ENCODE measurements at regions not wholly inside any gene's neighbourhood (a gene's known extent, or its start where the extent isn't known, plus 50 kb on each side); places are given as distances from the start of the nearest gene placed in this dataset.

DNA sequence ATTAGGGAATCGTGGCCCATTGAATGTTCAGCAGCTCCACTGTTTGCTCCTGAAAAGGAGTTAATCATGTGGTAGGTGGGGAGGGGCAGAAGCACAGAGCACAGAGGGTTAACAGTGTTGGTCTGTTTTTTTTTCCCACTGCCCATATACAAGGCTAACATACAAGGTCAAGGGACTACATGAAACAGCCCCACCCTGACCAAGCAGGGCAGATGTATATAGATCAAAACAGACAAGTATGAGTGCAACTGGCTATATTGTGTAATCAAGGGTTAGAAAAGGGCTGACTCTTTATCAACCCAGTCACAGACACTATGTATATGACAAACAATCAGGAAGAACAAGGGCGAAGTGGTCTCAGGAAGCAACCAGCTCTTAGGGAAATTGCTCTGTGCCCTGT, 186.6 kb upstream of the CDH11 start:
- ChIA-PET POLR2A (no interaction called here), CTCF (no interaction called here)
- no peak for TF ChIP-seq ELF4 (IDR thresholded peaks at IDR 0.05)
- no peak for DNase-seq (ENCODE audit: extremely low spot score)

DNA sequence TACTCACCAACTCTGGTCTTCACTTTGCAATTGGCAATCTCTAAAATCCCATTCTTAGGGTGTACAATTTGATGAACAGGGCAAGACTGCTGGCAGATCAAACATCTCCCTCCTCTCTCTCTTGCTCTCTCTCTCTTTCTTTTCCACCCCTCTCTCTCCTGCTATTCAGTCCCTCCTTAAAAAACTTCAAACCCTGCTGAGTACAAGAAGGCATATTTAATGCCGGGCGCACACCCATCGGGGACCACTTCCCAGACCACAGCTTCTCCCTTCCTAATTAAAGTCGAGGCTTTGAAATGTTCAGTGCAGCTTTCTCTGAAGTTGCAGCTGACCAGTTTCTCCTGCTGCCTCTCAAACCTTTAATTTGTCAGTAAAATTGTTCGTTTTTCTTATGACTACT, 185.4 kb upstream of the CDH11 start:
- TF ChIP-seq NFRKB (IDR thresholded peaks at IDR 0.05) (no peak), BHLHE40 (IDR thresholded peaks at IDR 0.05; ENCODE audit: borderline replicate concordance) (no peak), SP1 (IDR thresholded peaks at IDR 0.05) (no peak), TARDBP (IDR thresholded peaks at IDR 0.05) (no peak), LEF1 (IDR thresholded peaks at IDR 0.05; ENCODE audit: borderline replicate concordance) (no peak), FOXM1 (IDR thresholded peaks at IDR 0.05; ENCODE audit: borderline replicate concordance) (no peak), FOXK2 (IDR thresholded peaks at IDR 0.05) (no peak)
- ChIA-PET POLR2A (no interaction called here), CTCF (no interaction called here)
- DNase-seq (ENCODE audit: extremely low spot score), result no peak

DNA sequence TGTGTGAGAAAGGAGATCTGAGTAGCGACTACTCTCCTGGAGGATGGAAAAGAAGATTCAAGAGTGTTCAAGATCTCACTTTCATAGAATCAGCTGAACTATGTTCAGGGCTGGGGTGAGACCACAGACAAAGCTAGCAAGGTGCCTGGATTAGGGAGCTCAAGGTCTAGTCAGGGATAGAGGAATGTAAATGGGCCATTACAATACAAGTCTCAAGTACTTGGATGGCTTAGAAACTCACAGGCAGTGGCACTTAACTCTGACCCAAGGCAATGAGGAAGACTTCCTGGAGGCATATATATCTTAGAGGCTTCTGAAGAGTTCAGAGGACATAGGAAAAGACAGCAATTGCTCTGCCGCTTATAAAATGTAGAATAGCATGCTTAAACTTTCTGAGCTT, 184.9 kb upstream of the CDH11 start:
- ChIA-PET CTCF (no interaction called here), POLR2A (no interaction called here)
- TF ChIP-seq TARDBP (IDR thresholded peaks at IDR 0.05) (no peak), ZNF384 (IDR thresholded peaks at IDR 0.05) (no peak), CTBP1 (IDR thresholded peaks at IDR 0.05; ENCODE audit: borderline replicate concordance) (no peak), NFRKB (IDR thresholded peaks at IDR 0.05) (no peak), ELF4 (IDR thresholded peaks at IDR 0.05) (no peak)
- TF ChIP-seq, protein P1, sequence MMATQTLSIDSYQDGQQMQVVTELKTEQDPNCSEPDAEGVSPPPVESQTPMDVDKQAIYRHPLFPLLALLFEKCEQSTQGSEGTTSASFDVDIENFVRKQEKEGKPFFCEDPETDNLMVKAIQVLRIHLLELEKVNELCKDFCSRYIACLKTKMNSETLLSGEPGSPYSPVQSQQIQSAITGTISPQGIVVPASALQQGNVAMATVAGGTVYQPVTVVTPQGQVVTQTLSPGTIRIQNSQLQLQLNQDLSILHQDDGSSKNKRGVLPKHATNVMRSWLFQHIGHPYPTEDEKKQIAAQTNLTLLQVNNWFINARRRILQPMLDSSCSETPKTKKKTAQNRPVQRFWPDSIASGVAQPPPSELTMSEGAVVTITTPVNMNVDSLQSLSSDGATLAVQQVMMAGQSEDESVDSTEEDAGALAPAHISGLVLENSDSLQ (IDR thresholded peaks at IDR 0.05), result no peak
- DNase-seq (ENCODE audit: extremely low spot score), result no peak

DNA sequence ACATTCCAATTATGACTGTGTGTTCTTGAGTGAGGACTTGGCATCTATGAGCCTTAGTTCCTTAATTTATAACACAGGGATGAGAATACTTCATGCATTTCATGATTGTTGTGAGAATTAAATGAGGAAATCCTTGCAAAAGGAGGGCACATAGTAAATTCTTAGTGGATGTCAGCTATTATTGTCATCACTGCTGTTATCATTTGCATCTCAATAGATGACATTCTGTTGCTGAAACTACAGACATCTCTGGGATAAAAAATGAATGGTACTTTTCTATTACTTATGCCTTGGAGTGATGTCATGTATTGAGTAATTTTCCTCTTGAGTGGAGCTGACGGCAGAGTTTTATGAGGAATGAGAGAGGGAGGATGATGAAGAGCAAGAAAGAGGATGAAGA, 184.4 kb upstream of the CDH11 start:
- no peak for DNase-seq (ENCODE audit: extremely low spot score)
- CTCF ChIA-PET, result no interaction called here
- POLR2A ChIA-PET, result no interaction called here
- TF ChIP-seq ZNF384 (IDR thresholded peaks at IDR 0.05) (no peak), LEF1 (IDR thresholded peaks at IDR 0.05; ENCODE audit: borderline replicate concordance) (no peak), SP1 (IDR thresholded peaks at IDR 0.05) (no peak), FOXM1 (IDR thresholded peaks at IDR 0.05; ENCODE audit: borderline replicate concordance) (no peak), SUZ12 (IDR thresholded peaks at IDR 0.05) (no peak), BHLHE40 (IDR thresholded peaks at IDR 0.05; ENCODE audit: borderline replicate concordance) (no peak), TARDBP (IDR thresholded peaks at IDR 0.05) (no peak), CTBP1 (IDR thresholded peaks at IDR 0.05; ENCODE audit: borderline replicate concordance) (no peak)
- TF ChIP-seq, protein P1 (IDR thresholded peaks at IDR 0.05), result no peak

DNA sequence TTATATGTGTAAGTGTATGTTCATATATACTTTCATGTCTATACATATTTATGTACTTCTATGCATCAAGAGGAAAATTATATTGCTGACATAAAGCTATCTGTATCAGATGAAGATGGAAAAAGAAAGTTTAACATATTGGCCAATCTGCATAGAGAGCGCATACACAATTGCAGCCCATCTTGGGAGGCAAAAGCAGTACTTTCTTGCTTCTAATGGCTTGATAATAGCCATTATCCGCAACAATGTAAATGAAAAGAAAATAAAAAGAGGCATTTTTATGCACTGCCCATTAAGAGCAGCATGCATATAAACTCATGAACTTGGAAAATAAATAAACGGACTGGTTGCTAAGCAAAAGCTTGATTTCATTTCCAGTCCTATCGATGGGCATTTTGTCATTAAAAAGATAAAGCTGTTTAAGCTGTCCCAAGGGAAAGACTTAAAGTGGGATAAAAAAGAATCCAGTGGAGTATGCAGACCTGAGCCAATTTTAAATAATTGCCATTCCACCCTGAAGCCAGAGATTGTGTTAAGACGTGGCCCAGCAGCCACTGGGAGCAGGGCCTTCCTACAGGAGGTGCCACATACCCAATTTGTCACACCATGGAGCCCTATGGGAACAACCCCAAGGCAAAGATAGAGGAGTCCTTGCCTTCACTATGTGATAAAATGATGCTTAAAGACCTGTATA, 183.6 kb upstream of the CDH11 start:
- ChIA-PET POLR2A (no interaction called here), CTCF (no interaction called here)
- TF ChIP-seq SP1 (IDR thresholded peaks at IDR 0.05), result no peak
- no peak for TF ChIP-seq TARDBP (IDR thresholded peaks at IDR 0.05)
- no peak for TF ChIP-seq FOXM1 (IDR thresholded peaks at IDR 0.05; ENCODE audit: borderline replicate concordance)
- no peak for TF ChIP-seq LEF1 (IDR thresholded peaks at IDR 0.05; ENCODE audit: borderline replicate concordance)
- no peak for TF ChIP-seq FOXK2 (IDR thresholded peaks at IDR 0.05)
- TF ChIP-seq SUZ12 (IDR thresholded peaks at IDR 0.05), result no peak
- TF ChIP-seq ZNF384 (IDR thresholded peaks at IDR 0.05), result no peak
- no peak for TF ChIP-seq NFRKB (IDR thresholded peaks at IDR 0.05)
- TF ChIP-seq ARNT (IDR thresholded peaks at IDR 0.05), result no peak
- TF ChIP-seq HDGF (IDR thresholded peaks at IDR 0.05; ENCODE audit: borderline replicate concordance), result no peak
- TF ChIP-seq FOXA1 (IDR thresholded peaks at IDR 0.05), result no peak
- no peak for TF ChIP-seq BHLHE40 (IDR thresholded peaks at IDR 0.05; ENCODE audit: borderline replicate concordance)
- TF ChIP-seq CTBP1 (IDR thresholded peaks at IDR 0.05; ENCODE audit: borderline replicate concordance), result no peak
- TF ChIP-seq ELF4 (IDR thresholded peaks at IDR 0.05), result no peak
- DNase-seq (ENCODE audit: extremely low spot score), result no peak

DNA sequence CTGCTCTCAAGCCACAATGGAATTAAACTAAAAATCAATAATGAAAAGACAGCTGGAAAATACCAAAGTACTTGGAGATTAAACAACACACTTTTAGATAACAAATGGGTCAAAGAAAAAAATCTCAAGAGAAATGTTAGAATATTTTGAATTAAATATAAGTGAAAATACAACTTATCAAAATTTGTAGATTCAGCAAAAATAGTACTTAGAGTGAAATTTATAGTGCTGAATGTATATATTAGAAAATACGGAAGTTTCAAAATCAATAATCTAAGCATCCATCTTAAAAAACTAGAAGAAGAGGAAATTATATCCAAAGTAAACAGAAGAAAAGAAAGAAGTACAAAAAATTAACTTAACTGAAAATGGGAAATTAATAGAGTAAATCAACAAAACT, 179.2 kb upstream of the CDH11 start:
- DNase-seq (ENCODE audit: extremely low spot score), result no peak
- TF ChIP-seq ELF4 (IDR thresholded peaks at IDR 0.05) (no peak), ZNF384 (IDR thresholded peaks at IDR 0.05) (no peak), SP1 (IDR thresholded peaks at IDR 0.05) (no peak), SUZ12 (IDR thresholded peaks at IDR 0.05) (no peak), FOXA1 (IDR thresholded peaks at IDR 0.05) (no peak), FOXK2 (IDR thresholded peaks at IDR 0.05) (no peak), TARDBP (IDR thresholded peaks at IDR 0.05) (no peak)
- ChIA-PET CTCF (no interaction called here), POLR2A (no interaction called here)

DNA sequence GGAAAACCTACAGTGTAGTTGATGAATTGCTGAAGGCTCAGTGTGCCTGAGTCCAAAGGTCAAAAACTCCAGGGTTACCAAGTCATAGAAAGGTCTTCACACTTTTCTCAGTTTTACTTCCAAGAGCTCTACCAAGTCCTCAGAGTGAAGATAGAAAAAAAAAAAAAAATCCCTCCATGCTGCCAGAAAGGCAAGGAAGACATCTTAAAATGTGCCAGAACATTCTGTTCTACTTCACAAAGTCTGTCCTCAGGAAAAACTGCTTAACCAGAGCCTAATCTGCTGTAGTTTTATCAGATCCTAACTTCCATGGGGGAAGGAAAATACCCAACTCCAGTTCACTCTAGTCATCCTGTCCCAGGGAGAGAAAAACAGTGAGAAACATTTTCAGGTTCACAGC, 175.6 kb upstream of the CDH11 start:
- DNase-seq (ENCODE audit: extremely low spot score), result no peak
- TF ChIP-seq LEF1 (IDR thresholded peaks at IDR 0.05; ENCODE audit: borderline replicate concordance), result no peak
- no peak for TF ChIP-seq FOXA1 (IDR thresholded peaks at IDR 0.05)
- TF ChIP-seq HDGF (IDR thresholded peaks at IDR 0.05; ENCODE audit: borderline replicate concordance), result no peak
- no peak for TF ChIP-seq ARNT (IDR thresholded peaks at IDR 0.05)
- TF ChIP-seq L3MBTL2 (conservative IDR thresholded peaks at IDR 0.05), result no peak
- no peak for TF ChIP-seq NFRKB (IDR thresholded peaks at IDR 0.05)
- TF ChIP-seq, protein P1 (IDR thresholded peaks at IDR 0.05), result no peak
- TF ChIP-seq ZNF384 (IDR thresholded peaks at IDR 0.05), result no peak
- no peak for TF ChIP-seq ELF4 (IDR thresholded peaks at IDR 0.05)
- TF ChIP-seq TARDBP (IDR thresholded peaks at IDR 0.05), result no peak
- POLR2A ChIA-PET, result no interaction called here
- CTCF ChIA-PET, result no interaction called here

All from HEK293T (cell line).